T1000 (cell line): ENCODE measurements at regions not wholly inside any gene's neighbourhood (a gene's known extent, or its start where the extent isn't known, plus 50 kb on each side); places are given as distances from the start of the nearest gene placed in this dataset.

Experiments
- DNase-seq: peaks from one replicate; lab custom pipeline; 2025; ENCODE audit warnings: mixed read lengths; lab: John Stamatoyannopoulos, UW

- DNase-seq = no peak
Measured at GRCh38 chr14:44712024-44712815, 205.1 kb upstream of the FSCB start.

DNA sequence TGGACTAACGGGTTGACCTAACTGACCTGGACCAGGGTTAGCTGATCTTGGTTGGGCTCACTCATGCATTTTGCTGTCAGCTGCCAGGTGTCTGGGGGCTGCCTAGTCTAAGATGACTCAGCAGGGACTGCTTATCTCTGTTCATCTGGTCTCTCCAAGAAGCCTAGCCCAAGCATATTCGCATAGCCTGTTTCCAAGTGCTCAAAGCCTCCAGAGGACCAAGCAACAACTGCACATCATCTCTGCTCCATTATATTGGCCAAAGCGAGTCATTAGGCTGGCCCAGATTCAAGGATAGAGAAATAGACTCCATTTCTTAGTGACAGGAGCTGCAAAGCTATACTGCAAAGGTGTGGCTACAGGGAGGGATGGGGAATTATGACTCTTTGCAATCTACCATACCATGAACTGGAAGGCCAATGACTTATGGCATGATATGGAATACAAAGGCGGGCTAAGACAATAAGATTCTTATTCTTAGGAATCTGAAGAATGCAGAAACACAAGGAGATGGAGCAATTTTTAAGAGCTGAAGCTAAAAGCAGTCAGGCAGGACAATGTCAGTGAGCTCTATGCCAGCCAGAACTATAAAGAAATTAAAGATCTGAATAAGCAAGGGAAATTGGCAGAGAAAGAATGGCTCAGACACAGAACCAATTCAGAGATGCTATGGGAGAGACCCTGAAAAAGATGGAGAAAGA is 194.6 kb upstream of the FSCB start:
- peak; percentile 13 for DNase-seq

DNA sequence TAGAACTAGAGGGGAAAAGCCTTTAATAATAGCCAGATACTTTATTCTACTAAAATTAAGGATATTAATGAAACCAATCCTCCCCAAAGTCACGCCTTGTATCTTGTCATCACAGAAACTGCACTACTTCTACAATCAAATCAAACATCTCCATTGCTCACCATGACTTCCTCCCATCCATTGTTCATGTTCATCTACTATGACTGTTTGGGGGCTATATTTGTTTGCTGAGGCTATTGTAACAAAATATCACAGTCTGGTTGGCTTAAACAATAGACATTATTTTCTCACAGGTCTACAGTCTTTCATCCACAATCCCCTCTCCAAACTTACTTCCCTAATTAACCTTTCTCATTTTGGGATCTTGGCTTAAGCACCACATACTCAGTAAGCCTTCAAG is 193.6 kb upstream of the FSCB start:
- DNase-seq = no peak

DNA sequence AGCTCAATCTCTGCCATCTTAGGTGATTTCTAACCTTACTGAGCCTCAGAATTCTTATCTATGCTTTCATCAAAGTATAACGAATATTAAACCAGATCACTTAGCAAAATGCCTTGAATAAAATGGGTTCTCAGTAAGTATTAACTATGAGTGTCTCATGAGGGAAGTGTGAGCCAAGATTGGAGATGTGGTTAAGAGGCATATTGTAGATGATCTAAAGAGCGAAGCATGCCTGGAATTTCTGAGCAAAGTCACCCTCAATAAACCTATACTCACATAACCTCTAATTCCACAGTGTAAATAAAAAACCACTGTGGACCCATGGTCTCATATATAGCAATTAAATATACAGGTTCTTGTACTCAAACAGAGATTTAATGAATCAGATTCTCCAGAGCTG is 193.1 kb upstream of the FSCB start:
- peak; percentile 6 for DNase-seq

GRCh38 chr14:44699391-44699790 is 192.3 kb upstream of the FSCB start:
- DNase-seq = no peak

- DNase-seq = no peak
Measured at GRCh38 chr14:44669496-44669895, 162.4 kb upstream of the FSCB start.

DNA sequence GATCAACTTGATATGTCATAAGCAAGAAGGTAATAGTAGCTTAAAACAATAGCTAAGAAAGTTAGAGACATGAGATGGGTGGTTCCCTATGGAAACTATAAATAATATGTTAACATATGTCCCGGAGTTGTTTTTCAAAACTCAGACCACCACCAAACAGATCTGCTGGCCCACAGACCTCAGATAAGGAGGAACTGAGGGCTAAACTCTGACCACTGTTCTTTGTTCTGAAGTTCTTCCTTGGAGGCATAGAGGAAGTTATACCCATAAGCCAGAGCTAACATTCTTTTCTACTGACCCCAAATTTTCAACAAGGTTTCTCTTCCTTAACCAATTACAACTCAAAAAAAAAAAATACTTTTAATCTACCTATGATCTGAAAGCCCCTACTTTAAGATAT is 156.1 kb upstream of the FSCB start:
- DNase-seq = no peak

- DNase-seq = no peak
Measured at GRCh38 chr14:44662250-44662891, 155.3 kb upstream of the FSCB start.

DNA sequence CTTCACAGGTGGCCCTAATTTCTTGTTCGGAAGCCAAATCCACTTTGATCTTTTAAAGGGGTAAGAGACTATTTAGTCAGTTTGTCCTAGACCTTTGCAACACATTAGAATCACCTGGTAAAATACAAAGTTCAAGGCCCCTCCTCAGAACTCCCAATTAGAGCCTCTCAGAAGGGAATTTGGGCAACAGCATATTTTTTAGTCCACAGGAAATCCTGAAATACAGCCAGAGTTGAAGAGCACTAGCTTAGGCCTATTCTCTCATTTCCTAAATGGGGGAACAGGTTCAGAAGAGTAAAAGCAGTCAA is 151.3 kb upstream of the FSCB start:
- no peak for DNase-seq

DNA sequence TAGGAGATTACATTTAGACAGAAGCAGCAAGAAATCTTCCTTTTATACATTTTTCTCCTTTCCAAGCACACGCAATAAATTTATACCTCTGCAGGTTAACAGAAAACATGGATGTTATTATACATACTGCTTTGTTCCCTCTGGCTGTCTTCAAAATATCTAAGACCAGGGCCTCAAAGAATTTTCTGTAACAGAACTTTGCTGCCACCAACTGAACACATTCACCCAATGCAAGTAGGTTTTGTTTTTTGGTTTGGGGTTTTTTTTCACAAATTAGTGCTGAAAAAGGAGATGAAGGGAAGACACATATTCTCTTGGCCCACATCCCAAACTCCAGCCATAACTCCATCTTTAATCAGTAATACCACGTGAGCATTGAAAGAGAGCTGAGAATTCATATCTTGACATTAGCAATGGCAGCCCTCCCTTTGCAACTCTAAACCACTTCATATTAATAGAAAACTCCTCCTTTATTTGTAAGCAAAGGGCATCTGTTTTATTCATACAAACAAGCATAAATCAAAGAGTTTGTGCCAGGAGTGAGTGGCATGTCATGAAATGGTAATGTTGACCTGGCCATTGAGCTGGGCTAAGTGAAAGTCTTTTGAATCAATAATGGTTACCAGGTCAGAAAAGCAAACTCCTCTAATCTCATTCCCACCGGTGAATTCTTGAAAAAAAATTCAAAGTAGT is 150.8 kb upstream of the FSCB start:
- no peak for DNase-seq

- no peak for DNase-seq
Measured at GRCh38 chr14:44657203-44657602, 150.1 kb upstream of the FSCB start.

- DNase-seq = no peak
Measured at GRCh38 chr14:44654591-44654990, 147.5 kb upstream of the FSCB start.

DNA sequence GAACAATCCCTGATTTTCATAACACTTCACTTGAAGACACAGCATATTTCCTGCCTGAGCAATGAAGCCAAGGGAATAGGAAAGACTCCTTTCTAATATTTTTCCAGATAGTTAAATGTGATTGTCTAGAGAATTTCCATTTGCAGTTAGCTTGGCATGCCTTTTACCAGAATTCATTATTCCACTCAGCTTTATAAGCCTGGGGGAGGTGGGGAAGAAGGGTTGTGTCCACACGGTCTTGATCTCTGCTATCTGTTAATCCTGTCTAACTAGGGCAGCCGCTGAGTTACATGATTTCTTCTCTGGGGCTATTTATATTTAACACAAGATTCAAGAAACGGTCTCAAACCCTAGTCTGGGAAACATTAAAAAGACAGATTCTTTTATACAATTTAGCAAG is 146.6 kb upstream of the FSCB start:
- DNase-seq = no peak

DNA sequence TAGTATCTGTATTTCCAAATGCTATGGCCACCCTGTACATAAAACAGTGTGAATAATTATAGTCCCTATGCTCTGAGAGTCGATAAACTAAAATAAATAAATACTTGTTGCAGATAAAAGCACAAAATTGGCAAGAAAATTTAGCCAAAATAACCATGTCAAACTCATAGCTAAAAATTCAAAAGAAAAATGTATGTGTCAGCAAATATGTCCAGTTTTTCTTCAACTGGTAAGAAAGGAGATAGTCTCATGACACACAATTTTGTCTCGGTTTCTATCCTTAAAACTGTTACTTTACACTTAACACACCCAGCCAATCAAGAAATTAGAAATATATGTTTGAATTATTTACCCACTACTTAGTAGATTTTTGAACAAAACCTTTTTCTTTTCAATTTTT is 145.6 kb upstream of the FSCB start:
- no peak for DNase-seq

DNA sequence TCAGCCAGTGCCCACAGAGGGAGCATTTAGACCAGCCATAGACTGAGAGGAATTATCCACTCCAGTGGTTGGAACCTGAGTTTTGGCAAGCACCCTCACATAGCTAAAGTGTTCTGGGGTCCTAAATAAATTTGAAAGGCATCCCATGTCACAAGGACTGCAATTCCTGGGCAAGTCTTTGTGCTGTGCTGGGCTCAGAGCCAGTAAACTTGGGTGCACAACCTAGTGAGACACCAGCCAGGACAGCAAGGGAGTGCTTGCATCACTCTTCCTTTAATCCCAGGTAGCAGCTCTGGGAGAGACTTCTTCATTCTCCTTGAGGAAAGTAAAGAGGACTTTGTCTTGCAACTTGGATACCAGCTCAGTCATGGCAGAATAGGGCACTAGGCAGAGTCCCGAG is 142.0 kb upstream of the FSCB start:
- no peak for DNase-seq

DNA sequence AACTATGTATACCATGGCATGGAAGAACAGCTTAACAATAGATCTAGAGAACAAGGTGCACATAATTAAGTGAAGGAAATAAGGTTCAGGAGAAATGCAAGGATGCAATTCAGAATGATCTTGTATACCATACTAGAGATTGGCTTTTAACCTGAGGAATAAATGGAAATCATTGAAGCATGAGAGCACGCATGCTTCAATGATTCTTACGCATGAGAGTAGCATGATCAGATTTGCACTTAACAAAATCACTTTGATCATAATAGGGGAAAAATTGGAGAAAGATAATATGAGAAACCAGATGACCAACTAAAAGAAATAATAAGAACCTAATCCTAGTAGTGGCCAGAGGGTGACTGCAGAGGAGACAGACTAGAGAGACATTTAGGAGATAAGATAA is 133.3 kb upstream of the FSCB start:
- DNase-seq = no peak

GRCh38 chr14:44639781-44640385 is 132.8 kb upstream of the FSCB start:
- no peak for DNase-seq

DNA sequence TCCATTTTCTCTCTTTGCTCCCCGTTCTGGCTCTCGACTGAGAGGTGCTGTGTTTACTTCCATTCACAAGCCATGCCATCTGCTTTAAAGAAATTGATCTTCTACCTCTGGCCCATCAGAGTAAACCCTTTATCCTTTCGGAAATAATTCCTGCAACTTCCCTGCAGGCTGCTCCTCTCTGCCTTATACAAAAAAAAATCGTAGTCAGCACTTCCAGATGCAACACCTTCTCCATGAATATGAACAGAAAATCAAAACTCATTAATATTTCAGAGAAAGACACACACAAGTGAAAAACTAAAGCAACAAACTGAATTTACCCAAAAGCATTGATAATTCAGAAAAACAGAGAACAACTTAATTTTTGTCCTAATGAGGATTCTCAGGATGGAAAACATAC is 127.6 kb upstream of the FSCB start:
- DNase-seq = no peak

DNA sequence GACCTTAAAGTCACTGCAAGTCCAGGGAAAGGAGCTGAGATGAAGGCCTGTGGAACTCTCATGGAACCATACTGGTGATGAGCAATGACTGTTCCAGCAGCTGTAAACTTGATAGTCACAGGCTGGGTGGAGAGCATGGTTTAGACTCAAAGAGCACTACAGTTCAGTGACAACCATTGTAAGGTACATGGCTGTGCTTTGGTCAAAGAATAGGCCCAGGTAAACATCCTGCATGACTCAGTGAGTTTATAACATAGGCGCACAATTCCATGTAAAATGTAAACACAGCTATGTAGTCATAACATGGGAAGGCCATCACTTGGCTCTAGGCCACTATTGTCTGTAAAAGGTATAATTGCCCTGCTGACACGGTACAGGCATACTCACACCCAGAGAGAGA is 119.3 kb upstream of the FSCB start:
- DNase-seq = no peak

DNA sequence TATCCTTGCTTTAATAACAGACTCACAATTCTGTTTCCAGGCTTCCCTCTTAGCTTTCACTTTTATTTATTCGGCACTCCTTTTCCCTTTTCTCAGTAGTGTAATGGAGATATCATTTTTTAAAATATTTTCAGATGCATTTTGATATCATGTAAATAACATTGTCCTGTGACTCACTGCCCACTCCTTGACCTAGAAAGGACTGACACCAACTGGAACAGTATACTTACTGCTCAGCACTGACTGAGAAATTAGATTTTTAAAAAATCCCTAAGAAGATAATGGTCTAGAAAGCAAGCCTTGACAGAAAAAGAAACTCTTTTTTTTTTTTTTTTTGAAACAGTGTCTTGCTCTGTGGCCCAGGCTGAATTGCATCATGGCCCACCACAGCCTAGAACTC is 118.0 kb upstream of the FSCB start:
- DNase-seq = no peak

- DNase-seq = no peak
Measured at GRCh38 chr14:44620121-44621019, 113.3 kb upstream of the FSCB start.
